GM18519 (cell line): ENCODE measurements at regions not wholly inside any gene's neighbourhood (a gene's known extent, or its start where the extent isn't known, plus 50 kb on each side); places are given as distances from the start of the nearest gene placed in this dataset.

ENCODE experiments used
- ATAC-seq: cut with Tn5 transposase; IDR thresholded peaks from one replicate; pipeline ENCODE4 v1.9.1; 2021; ENCODE audit warnings: mild to moderate bottlenecking, moderate library complexity; ENCODE audit not compliant: unreplicated experiment, low FRiP score

DNA sequence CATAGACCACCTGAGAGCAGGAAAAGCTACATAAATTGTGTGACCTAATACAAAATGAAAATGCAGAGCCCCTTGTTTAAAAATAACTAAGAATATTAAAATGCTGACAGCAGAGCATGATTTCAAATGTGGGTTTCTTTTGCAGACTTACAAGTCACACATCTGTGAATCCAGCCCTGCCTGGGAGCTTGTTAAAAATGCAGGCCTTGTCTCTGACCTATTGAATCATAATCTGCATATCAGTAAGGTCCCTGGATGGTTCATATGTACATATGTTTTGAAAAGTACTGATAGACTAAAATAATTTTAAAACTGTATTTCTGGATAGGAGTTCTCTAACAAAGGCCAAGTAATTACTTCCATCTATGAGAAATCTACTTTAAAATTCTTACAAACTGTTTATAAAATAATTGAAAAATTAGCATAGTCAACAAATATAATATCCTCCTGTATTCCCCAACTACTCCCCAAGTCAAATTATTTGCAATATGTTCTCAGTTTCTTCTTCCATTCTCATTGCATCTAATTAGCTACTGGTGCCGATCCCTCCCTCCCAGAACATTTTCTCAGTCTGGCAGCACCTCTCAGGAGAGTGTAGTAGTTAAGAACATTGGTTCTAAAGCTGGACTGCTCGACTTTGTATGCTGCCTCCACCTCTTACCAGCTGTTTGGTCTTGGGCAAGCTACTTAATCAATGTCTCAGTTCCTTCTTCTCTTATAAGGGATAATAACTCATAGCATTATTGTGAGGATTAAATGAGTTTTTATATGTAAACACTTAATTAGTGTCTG lies 1040.4 kb upstream of the CDH2 start:
- no peak for ATAC-seq

DNA sequence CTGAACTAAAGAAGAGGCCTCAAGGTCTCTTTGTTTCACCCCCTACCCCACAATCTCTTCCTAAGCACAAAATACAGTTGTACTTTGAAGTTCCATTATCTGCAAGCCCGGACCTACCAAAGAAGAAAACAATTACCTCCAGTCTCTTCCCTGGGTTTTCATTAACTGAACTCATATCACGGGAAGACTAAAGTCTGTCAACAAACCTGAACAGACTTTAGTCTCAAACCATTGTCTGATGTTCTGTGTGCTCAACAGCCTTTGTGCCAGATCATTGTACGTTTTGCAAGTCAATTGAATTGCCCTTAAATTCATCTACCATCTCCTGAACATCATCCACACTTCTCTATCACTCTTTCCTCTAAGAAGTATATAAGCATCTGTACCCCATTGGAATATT lies 1021.9 kb upstream of the CDH2 start:
- ATAC-seq, result no peak

DNA sequence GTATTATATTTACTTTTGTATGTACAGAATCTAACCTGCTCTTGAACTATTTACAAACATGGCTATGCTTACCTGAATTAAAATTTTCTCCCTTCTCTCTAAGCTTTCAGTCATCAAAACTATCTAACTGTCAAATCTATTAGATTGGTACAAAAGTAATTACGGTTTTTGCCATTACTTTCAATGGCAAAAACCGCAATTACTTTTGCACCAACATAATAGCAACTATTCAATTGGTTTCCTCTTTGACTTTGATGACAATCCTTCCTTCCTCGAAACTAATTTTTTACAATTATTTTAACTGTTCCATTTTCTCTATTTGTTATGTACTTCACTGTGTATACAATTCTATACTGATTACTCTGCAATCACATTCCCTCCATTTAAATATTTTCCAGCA lies 1019.4 kb upstream of the CDH2 start:
- ATAC-seq, result no peak

DNA sequence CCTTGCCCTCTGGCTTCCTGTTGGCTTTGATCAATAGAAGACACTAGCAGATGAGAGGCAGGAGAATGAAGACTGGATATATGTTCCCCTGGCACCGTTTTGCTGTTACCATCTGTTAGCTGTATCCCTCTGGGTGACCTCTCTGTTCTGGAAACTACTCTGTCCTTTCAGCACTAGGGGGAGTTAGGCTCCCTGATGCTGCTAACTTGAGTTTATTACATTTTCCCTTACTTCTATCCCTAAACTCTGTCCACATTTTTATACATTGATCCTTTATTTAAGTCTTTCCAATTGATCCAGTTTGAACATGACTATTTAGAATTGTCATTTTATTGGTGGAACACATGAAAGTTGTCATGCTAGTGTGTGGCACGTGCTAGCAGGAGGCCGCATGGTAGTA lies 1014.3 kb upstream of the CDH2 start:
- ATAC-seq, result no peak

DNA sequence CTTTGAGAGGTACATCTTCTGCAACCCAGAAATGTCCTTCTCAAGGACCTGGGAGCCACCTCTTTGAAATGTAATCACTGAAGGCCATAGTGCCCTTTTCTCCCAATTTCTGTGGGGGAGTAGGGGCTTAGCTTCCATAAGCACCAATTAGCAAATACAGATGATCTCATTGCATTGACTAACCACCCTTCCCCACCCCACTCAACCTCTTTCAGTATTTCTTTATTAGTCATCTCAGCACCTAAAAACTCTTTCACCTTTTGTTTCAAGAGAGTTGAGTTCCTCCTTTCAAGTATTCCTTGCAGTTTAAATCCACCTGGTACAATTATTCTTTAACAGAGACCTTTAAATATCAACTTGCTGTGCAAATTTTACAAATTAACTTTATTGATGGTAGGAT lies 1011.8 kb upstream of the CDH2 start:
- no peak for ATAC-seq

DNA sequence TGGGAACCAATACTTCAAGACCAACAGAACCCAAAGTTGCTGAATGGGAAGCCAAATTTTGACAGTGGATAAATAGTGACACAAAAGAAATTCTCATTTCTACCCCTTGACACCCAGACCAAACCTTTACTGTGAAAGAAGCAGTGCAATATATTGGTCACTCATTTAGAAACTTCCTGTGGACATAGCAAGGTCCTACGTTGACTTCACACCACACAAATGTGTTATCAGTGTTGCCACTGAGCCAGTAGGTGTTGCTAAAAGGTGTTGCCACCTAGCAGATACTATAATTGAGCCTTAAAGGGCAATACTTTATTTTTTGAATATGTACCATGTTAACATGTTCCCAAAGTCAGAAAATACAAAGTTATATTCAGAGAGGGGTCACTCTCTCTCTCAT lies 1008.9 kb upstream of the CDH2 start:
- no peak for ATAC-seq

DNA sequence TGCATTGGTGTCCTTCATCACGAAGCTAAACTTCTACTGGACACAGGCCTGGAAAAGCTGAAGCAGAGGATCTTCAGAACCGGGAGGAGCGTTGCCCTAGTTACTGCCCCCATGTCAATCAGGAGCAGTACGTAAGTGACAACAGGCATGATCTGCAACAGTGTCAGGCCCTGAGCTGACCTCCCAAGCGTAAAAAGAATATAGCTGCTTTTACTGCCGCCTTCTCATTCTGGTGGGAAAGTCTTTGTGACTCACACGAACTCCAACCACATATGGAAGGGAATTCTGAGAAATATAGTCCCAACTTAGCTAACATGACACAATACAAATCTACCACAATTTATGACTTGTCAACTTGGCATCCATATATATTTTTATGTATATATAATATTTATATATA lies 1007.7 kb upstream of the CDH2 start:
- ATAC-seq, result no peak

DNA sequence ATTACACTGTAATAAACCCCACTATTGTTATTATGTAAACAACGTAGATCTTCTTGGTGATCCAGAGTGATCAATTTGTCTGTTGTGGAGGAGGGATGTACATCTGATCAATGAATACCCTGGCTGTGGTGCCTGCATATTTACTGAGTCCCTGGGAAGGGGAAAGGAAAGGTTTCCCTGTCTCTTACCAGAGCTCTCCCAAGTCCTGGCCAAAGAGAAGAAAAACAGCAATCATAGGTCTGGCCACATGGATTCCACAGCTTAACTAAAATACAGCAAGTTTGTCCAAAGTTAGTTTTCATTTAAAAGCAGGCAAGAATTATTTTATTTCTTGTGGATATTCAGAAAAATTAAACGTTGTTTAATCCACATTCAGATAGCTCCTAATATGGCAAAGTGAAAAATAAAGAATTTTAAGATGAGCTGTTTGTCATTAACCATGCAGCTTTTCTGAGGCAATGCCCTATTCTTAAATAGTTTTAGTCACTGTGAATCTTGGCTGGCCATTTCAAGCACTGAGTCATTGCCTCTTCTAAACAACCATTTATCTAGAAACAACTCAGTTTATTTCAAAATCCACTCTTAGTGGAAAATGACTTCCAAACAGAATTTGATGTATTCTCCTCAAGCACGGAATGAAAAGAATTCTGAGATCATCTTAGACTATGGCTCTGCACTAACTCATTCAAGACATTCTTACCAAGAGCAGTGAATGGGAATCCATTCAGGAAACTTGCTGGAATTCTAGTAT lies 1004.4 kb upstream of the CDH2 start:
- ATAC-seq, result no peak

DNA sequence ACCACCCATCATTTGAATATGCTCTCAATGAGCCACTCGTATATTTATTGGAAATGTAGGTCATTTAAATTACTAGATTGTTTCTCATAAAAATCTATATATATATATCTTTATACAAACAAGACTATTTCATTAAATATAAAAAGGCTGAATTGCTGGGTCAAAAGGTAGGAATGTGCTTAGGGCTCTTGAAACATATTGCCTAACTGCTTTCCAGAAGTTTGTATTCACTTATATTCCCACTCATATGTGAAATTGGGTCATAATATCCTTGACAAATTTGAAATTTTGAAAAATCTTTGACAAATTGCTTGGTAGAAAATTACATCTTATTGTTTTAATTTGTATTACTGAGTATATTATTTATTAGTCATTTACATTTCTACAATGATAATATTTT lies 999.8 kb upstream of the CDH2 start:
- no peak for ATAC-seq

DNA sequence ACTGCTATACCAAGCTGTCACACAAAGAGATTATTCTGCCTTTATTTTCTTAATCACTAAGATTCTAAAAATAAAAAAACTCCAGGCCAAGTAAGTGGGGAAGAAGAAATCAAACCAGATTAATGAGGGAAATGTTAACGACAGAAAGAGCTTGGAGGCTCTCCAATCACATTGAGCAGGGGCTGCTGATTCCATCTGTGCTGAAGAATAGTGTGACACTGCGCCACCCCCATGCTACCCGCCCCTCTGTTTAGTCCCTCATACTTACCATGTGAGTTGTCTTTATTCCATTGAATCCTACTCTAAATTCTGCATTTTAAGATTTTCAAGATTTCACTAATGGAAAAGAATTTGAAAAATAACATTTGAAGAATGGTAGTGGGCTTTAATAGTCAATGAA lies 998.0 kb upstream of the CDH2 start:
- no peak for ATAC-seq

DNA sequence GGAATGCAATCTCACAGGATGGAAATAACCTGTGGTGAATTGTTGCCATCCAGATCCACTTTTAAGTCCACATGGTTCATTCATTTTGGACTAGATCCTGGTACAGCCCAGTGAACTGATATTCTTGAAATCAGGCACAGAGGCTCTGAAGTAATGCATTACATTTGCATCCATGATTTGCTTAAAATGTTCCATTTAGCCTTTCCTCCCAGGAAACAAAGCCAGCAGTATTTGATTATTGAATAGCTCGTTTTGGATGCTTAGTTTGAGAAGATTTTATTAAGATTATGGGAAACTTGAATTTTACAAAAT lies 995.8 kb upstream of the CDH2 start:
- no peak for ATAC-seq

DNA sequence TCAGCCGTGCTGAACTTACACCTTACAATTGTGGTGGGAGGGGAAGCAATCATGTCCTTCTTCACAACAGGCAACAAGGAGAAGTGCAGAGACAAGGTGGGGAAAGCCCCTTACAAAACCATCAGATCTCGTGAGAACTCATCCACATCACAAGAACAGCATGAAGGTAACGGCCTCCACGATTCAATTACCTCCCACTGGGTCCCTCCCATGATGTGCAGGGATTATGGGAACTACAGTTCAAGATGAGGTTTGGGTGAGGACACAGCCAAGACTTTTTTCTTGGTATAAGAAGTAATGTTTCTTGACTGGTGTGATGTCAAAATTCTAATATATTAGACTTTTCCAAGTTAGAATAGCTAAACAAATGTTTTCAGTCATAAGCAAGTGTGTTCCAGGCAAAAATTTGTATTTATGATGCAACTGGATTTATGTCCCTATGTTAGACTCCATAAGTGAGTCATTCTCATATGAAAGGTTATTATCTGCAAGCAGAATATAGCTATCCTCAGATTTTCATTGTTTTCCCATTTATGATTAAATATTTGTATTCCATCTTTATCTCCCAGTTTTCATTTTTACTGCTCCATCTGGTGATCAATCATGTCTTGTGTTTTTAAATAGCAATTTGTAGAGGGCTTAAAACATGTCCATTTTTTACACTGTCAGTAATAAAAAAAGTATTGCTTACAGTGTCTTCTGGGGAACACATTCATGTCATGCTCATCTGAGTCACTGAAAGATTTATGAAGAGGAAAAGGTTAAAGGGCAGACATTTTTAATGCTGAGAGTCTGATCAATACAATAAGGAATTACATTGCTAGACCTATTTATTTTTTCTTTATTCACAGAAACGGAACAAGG lies 995.2 kb upstream of the CDH2 start:
- ATAC-seq, result no peak

DNA sequence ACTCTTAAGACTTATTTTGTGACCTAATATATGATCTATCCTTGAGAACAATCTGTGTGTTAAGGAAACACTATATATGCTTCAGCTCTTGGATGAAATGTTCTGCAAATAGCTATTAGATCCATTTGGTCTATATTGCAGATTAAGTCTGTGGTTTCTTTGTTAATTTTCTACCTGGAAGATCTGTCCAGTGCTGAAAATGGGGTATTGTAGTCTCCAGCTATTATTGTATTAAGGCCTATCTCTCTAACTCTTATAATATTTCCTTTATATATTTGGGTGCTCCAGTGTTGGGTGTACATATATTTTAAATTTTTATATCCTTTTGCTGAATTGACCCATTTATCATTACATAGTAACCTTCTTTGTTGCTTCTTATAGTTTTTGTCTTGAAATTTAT lies 992.7 kb upstream of the CDH2 start:
- no peak for ATAC-seq

DNA sequence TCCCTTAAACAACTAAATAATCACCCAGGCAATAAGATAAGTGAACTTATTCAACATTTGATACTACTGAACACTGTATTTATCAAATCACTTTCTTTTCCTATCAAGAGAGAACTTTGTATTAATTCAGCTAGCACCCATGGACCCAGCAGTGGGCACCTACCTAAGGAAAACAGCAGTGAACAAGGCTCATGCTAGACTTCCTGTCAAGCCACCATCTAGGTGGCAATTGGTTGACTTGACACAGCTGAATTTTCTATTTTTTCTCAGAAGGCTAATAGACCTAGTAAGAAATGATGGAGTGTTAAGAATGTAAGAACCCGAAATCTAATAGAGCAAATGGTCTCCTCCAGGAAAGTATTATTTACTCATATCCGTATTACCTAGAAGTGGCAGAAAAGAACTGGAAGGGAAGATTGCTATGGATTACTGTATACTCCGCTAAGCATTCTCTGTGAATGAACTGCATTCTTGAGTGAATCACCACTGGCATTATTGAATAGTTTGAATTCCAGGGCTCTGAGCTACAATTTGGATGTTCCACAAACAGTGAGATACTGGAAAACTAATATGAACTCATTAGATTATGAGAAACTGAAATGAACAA lies 988.2 kb upstream of the CDH2 start:
- ATAC-seq, result no peak

DNA sequence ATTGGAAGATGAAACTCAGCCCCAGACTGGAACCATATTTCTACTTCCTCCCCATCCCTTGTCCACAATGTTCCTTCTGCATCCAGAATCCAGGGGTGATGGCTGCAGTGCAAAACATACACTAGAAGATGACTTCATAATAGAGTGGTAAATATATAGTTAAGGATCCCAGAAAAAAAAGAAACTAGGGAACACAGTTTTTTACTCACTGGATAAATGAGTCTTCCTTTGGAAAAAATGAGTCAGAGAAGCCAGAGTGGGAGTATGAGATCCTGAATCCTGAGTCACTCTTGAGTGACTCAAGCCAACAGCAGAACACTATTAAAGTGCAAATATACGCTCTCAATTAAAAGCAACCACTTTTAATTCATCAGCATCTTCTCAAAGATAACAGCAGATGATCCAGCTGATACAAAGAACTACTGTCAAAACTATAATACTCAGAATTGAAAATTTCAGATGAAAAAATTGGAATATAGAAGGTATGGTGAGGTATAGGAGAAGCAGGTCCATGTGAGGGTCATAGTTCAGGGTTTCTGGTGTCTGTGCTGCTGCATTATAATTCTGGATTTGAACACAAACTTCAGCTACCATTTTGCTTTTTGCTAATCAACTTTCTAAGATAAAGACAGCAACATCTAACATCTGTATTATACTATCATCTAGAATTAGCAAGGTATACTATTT lies 987.2 kb upstream of the CDH2 start:
- no peak for ATAC-seq

DNA sequence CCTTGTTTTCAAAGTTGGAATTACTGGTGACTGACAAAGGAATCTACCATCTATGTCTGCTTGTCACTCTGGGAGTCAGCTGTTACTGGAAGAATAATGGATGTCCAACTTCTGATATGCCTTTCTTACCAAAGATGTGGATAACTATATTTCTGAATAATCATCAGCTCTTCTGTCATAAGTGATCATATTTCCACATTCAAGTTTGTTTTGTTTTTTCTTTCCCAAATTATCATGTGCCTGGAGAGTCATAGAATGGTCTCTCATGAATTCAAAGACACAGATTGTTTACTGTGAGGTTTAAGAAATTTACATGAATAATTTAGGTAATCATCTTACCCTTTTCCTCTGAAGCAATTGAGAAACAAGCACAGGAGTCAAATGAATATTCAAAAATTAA lies 986.7 kb upstream of the CDH2 start:
- no peak for ATAC-seq

DNA sequence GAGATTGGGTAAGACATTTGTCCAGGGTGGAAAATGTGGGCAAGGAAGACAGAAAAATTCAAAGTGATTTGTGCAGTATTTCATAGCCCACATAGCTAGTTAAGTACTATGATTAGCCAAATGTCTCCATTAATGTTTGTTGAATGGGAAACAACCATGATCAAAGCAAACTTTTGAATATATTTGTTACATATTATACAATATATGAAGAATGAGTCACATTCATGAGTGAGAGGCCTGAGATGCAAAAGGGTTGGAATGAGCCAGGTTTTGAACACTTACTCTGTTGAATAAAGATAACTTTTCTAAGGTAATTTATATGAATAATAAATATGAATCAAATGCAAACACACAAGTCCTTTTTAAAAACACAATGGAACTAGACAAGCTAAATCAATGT lies 984.5 kb upstream of the CDH2 start:
- ATAC-seq, result no peak

DNA sequence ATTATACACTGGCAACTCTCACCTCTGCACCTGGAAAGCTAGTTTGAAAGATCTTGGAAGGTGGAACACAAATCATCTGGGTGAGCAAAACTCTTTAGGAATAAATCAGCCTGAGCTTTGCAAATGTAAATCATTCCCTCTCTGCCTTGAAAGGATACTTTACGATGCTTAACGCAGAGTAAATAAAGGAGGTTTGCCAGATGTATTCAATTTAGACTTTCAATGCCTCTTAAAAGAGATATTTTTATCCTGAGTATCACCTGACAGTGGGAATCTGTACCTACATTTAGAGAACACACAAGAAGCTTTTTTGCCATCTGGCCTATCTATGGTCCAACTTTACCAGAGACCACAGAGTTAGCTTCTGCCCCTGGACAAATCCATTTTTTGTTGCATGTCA lies 983.2 kb upstream of the CDH2 start:
- no peak for ATAC-seq

DNA sequence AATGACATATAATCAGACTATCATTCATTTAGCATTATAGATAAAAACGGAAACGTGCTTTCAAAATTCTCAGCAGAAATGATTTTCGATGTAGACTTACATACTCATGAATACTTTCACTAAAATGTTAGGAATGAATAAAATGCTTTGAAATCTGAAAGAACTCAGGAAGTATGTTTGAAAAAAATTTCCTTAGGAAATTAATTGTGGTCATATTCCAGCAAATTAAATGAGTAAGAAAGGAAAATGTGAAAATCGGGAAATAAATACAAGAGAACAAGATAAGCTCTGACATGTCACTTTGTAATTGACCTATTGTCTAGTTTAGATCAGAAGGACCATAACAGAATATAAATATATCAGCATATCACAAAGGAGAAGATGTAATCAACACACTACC lies 981.0 kb upstream of the CDH2 start:
- no peak for ATAC-seq

DNA sequence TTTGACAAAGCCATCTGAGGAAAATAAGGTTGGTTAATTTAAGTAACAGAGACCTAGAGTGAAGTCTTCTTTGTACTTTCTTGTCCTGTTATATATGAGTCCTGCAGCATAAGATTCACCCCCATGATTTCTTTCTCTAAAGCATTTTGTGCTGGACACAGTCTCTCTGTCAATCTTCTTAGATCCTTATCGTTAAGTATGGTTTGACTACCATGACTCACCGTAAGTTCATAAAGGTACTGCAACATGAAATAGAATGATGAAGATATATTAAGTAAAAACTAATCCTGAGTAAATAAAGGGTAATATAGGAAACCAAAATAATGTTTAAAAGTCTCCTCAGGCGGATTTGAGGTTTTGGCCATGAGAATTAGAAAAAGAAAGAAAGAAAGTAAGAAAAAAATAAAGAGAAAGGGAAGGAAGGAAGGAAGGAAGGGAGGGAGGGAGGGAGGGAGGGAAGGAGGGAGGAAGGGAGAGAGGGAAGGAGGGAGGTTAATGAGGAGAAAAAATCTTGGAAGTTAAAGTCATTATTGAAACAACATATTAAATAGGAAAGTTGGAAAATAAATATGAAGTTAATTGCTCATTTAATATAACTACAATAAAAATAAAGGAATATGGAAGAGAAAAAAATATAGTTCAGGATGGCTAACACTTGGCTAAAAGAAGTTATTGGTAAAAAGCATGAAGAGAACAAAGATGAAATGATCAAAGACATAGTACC lies 980.3 kb upstream of the CDH2 start:
- no peak for ATAC-seq
